ENCODE measurements at regions not wholly inside any gene's neighbourhood (a gene's known extent, or its start where the extent isn't known, plus 50 kb on each side); places are given as distances from the start of the nearest gene placed in this dataset.

- TF ChIP-seq CTCF (conservative IDR thresholded peaks at IDR 0.05), result no peak
- TF ChIP-seq ZFX (IDR thresholded peaks at IDR 0.05), result no peak
These were observed 1532.4 kb upstream of the TENM3 start for GRCh38 chr4:180710628-180711337.

Measured in C4-2B (cell line).